H9 (cell line): ENCODE measurements at regions not wholly inside any gene's neighbourhood (a gene's known extent, or its start where the extent isn't known, plus 50 kb on each side); places are given as distances from the start of the nearest gene placed in this dataset.

Source experiments
- DNase-seq: peaks from one replicate; pipeline ENCODE4 v3.0.0-alpha.2; 2017
- H2AFZ ChIP-seq: one replicate; pipeline ENCODE4 v1.6.1; 2013; ENCODE audit warnings: mild to moderate bottlenecking, low read length, control low read depth, moderate library complexity
- H2AK5ac ChIP-seq: 2 replicates; pipeline ENCODE4 v1.6.1; 2013; ENCODE audit warnings: low read length, control low read depth, mixed read lengths; ENCODE audit not compliant: insufficient read length
- H2BK120ac ChIP-seq: one replicate; pipeline ENCODE4 v1.6.1; 2013; ENCODE audit warnings: low read depth, mild to moderate bottlenecking, low read length, control low read depth, inconsistent platforms; ENCODE audit not compliant: poor library complexity, severe bottlenecking
- H2BK12ac ChIP-seq: 2 replicates; pipeline ENCODE4 v1.6.1; 2013; ENCODE audit warnings: low read length, control low read depth, mixed read lengths, low read depth; ENCODE audit not compliant: insufficient read length
- H2BK15ac ChIP-seq: 2 replicates; pipeline ENCODE4 v1.6.1; 2013; ENCODE audit warnings: low read depth, low read length, control low read depth
- H2BK20ac ChIP-seq: one replicate; pipeline ENCODE4 v1.6.1; 2013; ENCODE audit warnings: low read depth, mild to moderate bottlenecking, low read length, control low read depth, inconsistent platforms; ENCODE audit not compliant: poor library complexity, severe bottlenecking
- H2BK5ac ChIP-seq: 2 replicates; pipeline ENCODE4 v1.6.1; 2013; ENCODE audit warnings: low read length, control low read depth, mixed read lengths; ENCODE audit not compliant: insufficient read length
- H3K14ac ChIP-seq: 2 replicates; pipeline ENCODE4 v1.6.1; 2013; ENCODE audit warnings: low read length, control low read depth; ENCODE audit not compliant: insufficient read depth
- H3K18ac ChIP-seq: 2 replicates; pipeline ENCODE4 v1.6.1; 2013; ENCODE audit warnings: low read depth, mild to moderate bottlenecking, mixed read lengths, low read length, control low read depth; ENCODE audit not compliant: insufficient read length
- H3K23ac ChIP-seq: 2 replicates; pipeline ENCODE4 v1.6.1; 2013; ENCODE audit warnings: low read length, control low read depth, mixed read lengths, low read depth; ENCODE audit not compliant: insufficient read length
- H3K23me2 ChIP-seq: 2 replicates; pipeline ENCODE4 v1.6.1; 2013; ENCODE audit warnings: low read depth, mild to moderate bottlenecking, mixed read lengths, low read length, control low read depth; ENCODE audit not compliant: insufficient read length, poor library complexity, severe bottlenecking
- H3K27ac ChIP-seq: 2 replicates; pipeline ENCODE4 v1.5.1; 2013; ENCODE audit warnings: low read length, control low read depth, mixed read lengths, low read depth; ENCODE audit not compliant: insufficient read length
- H3K27me3 ChIP-seq: 2 replicates; pipeline ENCODE4 v1.6.1; 2013; ENCODE audit warnings: low read length, control low read depth, inconsistent platforms; ENCODE audit not compliant: insufficient read depth
- H3K4ac ChIP-seq: 2 replicates; pipeline ENCODE4 v1.6.1; 2013; ENCODE audit warnings: low read depth, mild to moderate bottlenecking, control low read depth, inconsistent platforms, low read length, moderate library complexity
- H3K4me1 ChIP-seq: 2 replicates; pipeline ENCODE4 v1.6.1; 2013; ENCODE audit warnings: low read length, control low read depth, inconsistent platforms; ENCODE audit not compliant: insufficient read depth
- H3K4me2 ChIP-seq: 2 replicates; pipeline ENCODE4 v1.6.1; 2013; ENCODE audit warnings: low read length, control low read depth, mixed read lengths; ENCODE audit not compliant: insufficient read length, insufficient read depth
- H3K56ac ChIP-seq: 2 replicates; pipeline ENCODE4 v1.6.1; 2013; ENCODE audit warnings: low read depth, mild to moderate bottlenecking, mixed read lengths, low read length, control low read depth; ENCODE audit not compliant: insufficient read length
- H3K79me1 ChIP-seq: 2 replicates; pipeline ENCODE4 v1.6.1; 2013; ENCODE audit warnings: low read depth, mild to moderate bottlenecking, moderate library complexity, low read length, control low read depth, inconsistent platforms; ENCODE audit not compliant: insufficient read depth, poor library complexity, severe bottlenecking
- H3K79me2 ChIP-seq: 2 replicates; pipeline ENCODE4 v1.6.1; 2013; ENCODE audit warnings: low read length, control low read depth, inconsistent platforms; ENCODE audit not compliant: insufficient read depth
- H3K9ac ChIP-seq: 2 replicates; pipeline ENCODE4 v1.6.1; 2013; ENCODE audit warnings: low read length, control low read depth, mixed read lengths; ENCODE audit not compliant: insufficient read length; ENCODE audit errors: extremely low read depth
- H3K9me3 ChIP-seq: one replicate; pipeline ENCODE4 v1.6.1; 2013; ENCODE audit warnings: low read depth, low read length, inconsistent platforms; ENCODE audit not compliant: control insufficient read depth
- H3T11ph ChIP-seq: one replicate; pipeline ENCODE4 v1.6.1; 2013; ENCODE audit warnings: mild to moderate bottlenecking, low read length, control low read depth, inconsistent platforms
- H4K20me1 ChIP-seq: one replicate; pipeline ENCODE4 v1.6.1; 2013; ENCODE audit not compliant: control insufficient read depth, insufficient read length, insufficient read depth
- H4K5ac ChIP-seq: 2 replicates; pipeline ENCODE4 v1.6.1; 2013; ENCODE audit warnings: low read depth, mild to moderate bottlenecking, mixed read lengths, low read length, control low read depth; ENCODE audit not compliant: insufficient read length
- H4K8ac ChIP-seq: replicated peaks from 2 replicates; pipeline ENCODE4 v1.6.1; 2013; ENCODE audit warnings: low read length, control low read depth, mixed read lengths, low read depth; ENCODE audit not compliant: insufficient read length
- H4K91ac ChIP-seq: 2 replicates; pipeline ENCODE4 v1.6.1; 2013; ENCODE audit warnings: low read depth, mild to moderate bottlenecking, moderate library complexity, mixed read lengths, low read length, control low read depth; ENCODE audit not compliant: insufficient read length
- H3K27ac Mint-ChIP-seq, 3 experiments: 2 replicates in 2 of 3; 3 replicates in 1 of 3; pipeline ENCODE4 v1.8.0; 2020 to 2021; ENCODE audit warnings: mixed read lengths in 3 of 3, mild to moderate bottlenecking in 1 of 3, moderate library complexity in 1 of 3
- H3K27me3 Mint-ChIP-seq: 2 replicates; pipeline ENCODE4 v1.8.0; 2021; ENCODE audit warnings: low read depth, mild to moderate bottlenecking, moderate library complexity, mixed read lengths
- H3K36me3 Mint-ChIP-seq, 3 experiments: 2 replicates in 2 of 3; 3 replicates in 1 of 3; pipeline ENCODE4 v1.8.0; 2020 to 2021; ENCODE audit warnings: low read depth in 3 of 3, mixed read lengths in 3 of 3; ENCODE audit not compliant: insufficient read depth in 1 of 3
- H3K4me1 Mint-ChIP-seq, 2 experiments: 2 replicates each; pipeline ENCODE4 v1.8.0; 2020; ENCODE audit warnings: mixed read lengths in 2 of 2
- H3K4me3 Mint-ChIP-seq, 2 experiments: 2 replicates in 1 of 2; 3 replicates in 1 of 2; pipeline ENCODE4 v1.8.0; 2020 to 2021; ENCODE audit warnings: mild to moderate bottlenecking in 2 of 2, mixed read lengths in 2 of 2, moderate library complexity in 1 of 2
- H3K9me3 Mint-ChIP-seq, 2 experiments: 2 replicates in 1 of 2; 3 replicates in 1 of 2; pipeline ENCODE4 v1.8.0; 2020; ENCODE audit warnings: mild to moderate bottlenecking in 2 of 2, mixed read lengths in 2 of 2, moderate library complexity in 1 of 2
- WGBS: extraction: QIAGEN DNeasy Blood & Tissue Kit; methylation state at CpG from one replicate; pipeline ENCODE4 v1.1.7; 2013; ENCODE audit warnings: missing lambda C conversion rate, low lambda C conversion rate, mixed read lengths; ENCODE audit not compliant: insufficient read length; ENCODE audit errors: extremely low coverage; 5-methylcytosine and 5-hydroxymethylcytosine counted together
- TF ChIP-seq, protein P1 (sequence below): fragments of 200-600 bp; sonication (generic); conservative IDR thresholded peaks from 3 replicates; pipeline ENCODE4 v1.8.0; 2021; ENCODE audit warnings: antibody characterized with exemption, mild to moderate bottlenecking

DNA sequence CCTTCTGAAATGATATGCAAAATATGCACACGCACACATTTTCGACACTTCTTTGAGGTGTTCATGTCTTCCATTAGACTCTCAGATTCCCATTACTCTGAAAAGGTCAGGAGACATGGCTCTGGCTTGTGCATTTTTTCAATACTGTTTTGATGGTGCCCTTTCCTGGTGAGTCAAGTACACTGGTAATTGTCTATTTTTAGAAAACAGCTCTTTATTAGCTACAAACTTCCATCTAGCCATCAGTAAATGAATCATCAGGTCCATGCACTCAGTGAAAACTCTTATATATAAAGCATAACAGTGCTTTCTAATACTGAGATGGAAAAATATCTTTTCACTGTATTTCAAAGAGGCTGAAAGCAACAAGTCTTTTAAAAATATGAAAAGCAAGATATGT, 194.9 kb downstream of the GALNT1 start:
- no peak overlapping the region for H2BK12ac ChIP-seq
- H3K4me2 ChIP-seq: no peak overlapping the region
- H2BK15ac ChIP-seq: no peak overlapping the region
- H3K79me2 ChIP-seq: no peaks in the 10 kb centered on the region
- no peak overlapping the region for H2AFZ ChIP-seq
- no CpG with 5 or more reads among the region's 2 CpGs for WGBS
- H3K27me3 ChIP-seq: no peaks in the 10 kb centered on the region
- H3K36me3 Mint-ChIP-seq: peaks cover 0 to 2% (median 1%) of the 10 kb centered on the region in 3 experiments; a peak in 3 of 7 replicates
- H3K27ac Mint-ChIP-seq: no peak overlapping the region
- no peak overlapping the region for H3K23ac ChIP-seq
- no peaks in the 10 kb centered on the region for H3K23me2 ChIP-seq
- no peak overlapping the region for H3K4ac ChIP-seq
- no peaks in the 10 kb centered on the region; the same call in none of the 2 replicates for H3K27me3 Mint-ChIP-seq
- no peak overlapping the region for H4K8ac ChIP-seq
- H2BK5ac ChIP-seq: no peak overlapping the region
- no peak overlapping the region for H3K56ac ChIP-seq
- TF ChIP-seq, protein P1, sequence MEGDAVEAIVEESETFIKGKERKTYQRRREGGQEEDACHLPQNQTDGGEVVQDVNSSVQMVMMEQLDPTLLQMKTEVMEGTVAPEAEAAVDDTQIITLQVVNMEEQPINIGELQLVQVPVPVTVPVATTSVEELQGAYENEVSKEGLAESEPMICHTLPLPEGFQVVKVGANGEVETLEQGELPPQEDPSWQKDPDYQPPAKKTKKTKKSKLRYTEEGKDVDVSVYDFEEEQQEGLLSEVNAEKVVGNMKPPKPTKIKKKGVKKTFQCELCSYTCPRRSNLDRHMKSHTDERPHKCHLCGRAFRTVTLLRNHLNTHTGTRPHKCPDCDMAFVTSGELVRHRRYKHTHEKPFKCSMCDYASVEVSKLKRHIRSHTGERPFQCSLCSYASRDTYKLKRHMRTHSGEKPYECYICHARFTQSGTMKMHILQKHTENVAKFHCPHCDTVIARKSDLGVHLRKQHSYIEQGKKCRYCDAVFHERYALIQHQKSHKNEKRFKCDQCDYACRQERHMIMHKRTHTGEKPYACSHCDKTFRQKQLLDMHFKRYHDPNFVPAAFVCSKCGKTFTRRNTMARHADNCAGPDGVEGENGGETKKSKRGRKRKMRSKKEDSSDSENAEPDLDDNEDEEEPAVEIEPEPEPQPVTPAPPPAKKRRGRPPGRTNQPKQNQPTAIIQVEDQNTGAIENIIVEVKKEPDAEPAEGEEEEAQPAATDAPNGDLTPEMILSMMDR: no peak
- no peak for DNase-seq
- no peak overlapping the region for H3K9ac ChIP-seq
- H2BK20ac ChIP-seq: no peak overlapping the region
- H2BK120ac ChIP-seq: no peak overlapping the region
- H3T11ph ChIP-seq: no peak overlapping the region
- H4K20me1 ChIP-seq: no peaks in the 10 kb centered on the region
- no peaks in the 10 kb centered on the region; a peak in 1 of 5 replicates for H3K9me3 Mint-ChIP-seq
- no peaks in the 10 kb centered on the region for H3K79me1 ChIP-seq
- H3K9me3 ChIP-seq: no peaks in the 10 kb centered on the region
- no peak overlapping the region for H3K18ac ChIP-seq
- H3K4me1 ChIP-seq: no peaks in the 10 kb centered on the region
- no peak overlapping the region for H3K4me3 Mint-ChIP-seq
- no peak overlapping the region for H4K91ac ChIP-seq
- no peak overlapping the region for H4K5ac ChIP-seq
- H3K4me1 Mint-ChIP-seq: peaks cover 5 to 15% of the 10 kb centered on the region in 2 experiments
- H3K27ac ChIP-seq: no peak overlapping the region
- H3K14ac ChIP-seq: no peak overlapping the region
- H2AK5ac ChIP-seq: no peak overlapping the region
